ENCODE measurements at regions not wholly inside any gene's neighbourhood (a gene's known extent, or its start where the extent isn't known, plus 50 kb on each side); places are given as distances from the start of the nearest gene placed in this dataset.

DNA sequence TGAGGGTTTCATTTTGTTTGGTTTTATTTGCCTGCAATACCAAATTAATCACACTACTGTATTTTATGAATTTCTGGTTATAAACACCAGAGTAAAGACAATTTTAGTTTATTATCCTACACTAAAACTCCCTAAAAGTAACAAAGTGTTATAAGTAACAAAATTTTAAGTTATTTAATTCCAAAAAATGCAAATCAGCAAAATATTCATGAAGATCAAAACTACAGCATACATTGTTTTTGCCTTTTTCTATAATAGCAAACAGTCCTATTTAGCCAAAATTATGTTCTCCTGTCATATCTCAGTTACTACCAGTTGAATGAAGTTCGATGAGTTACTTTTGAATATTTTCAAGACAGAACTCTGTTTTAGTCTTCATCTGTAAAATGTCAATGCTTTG lies 132.7 kb upstream of the CYLC2 start:
- DNase-seq (ENCODE audit: low read depth), result no peak
- no peak overlapping the region for H3K4me3 ChIP-seq (ENCODE audit: low read depth, low read length)
- TF ChIP-seq, protein P1, sequence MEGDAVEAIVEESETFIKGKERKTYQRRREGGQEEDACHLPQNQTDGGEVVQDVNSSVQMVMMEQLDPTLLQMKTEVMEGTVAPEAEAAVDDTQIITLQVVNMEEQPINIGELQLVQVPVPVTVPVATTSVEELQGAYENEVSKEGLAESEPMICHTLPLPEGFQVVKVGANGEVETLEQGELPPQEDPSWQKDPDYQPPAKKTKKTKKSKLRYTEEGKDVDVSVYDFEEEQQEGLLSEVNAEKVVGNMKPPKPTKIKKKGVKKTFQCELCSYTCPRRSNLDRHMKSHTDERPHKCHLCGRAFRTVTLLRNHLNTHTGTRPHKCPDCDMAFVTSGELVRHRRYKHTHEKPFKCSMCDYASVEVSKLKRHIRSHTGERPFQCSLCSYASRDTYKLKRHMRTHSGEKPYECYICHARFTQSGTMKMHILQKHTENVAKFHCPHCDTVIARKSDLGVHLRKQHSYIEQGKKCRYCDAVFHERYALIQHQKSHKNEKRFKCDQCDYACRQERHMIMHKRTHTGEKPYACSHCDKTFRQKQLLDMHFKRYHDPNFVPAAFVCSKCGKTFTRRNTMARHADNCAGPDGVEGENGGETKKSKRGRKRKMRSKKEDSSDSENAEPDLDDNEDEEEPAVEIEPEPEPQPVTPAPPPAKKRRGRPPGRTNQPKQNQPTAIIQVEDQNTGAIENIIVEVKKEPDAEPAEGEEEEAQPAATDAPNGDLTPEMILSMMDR (conservative IDR thresholded peaks at IDR 0.05; ENCODE audit: low read depth, low read length), result no peak

DNA sequence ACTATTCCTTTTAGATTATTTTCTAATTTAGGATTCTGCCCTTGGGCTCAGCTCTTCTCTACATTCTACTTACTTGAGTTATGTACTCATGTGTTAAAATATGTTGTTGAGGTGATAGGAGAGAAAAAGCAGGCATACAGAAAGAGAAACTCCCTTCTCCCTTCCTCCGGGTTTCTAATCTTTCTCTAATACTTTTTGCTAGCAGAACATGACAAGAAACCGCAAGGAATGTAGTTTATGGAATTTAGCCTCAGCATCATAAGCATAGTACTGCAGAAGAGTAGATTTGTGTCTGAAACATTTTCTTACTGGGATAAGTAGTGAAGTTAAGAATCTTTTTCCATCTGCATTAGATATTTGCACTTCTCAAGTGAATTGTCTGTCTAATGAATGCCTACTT lies 139.5 kb upstream of the CYLC2 start:
- DNase-seq (ENCODE audit: low read depth), result no peak
- H3K4me3 ChIP-seq (ENCODE audit: low read depth, low read length), result no peak overlapping the region
- TF ChIP-seq, protein P1 (conservative IDR thresholded peaks at IDR 0.05; ENCODE audit: low read depth, low read length), result no peak

DNA sequence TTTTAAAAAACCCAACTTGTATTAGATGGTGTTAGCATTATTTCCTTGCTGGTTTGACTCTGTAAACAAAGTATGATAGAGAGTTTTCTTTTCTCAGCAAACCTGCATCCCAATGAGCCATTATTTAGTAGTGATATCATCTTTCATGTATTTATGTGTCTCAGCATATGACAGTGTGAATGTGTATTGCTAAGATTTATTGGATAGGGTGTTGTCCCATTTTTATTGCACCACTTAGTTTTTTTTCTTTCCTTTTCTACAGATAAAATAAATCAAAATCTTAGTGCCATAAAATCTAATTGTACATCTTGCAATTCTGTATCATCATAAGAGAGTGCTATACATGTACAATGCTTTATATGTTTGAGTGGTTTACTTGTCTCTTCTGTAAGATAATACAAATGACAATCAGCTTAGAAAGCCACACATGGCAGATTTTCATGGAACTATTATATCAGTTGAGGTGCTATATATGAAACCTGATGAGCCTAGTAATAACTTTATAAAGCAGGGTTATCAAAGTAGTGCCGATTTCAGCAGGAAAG lies 149.2 kb upstream of the CYLC2 start:
- no peak overlapping the region for H3K4me3 ChIP-seq (ENCODE audit: low read depth, low read length)
- TF ChIP-seq, protein P1 (conservative IDR thresholded peaks at IDR 0.05; ENCODE audit: low read depth, low read length), result no peak
- no peak for DNase-seq (ENCODE audit: low read depth)

DNA sequence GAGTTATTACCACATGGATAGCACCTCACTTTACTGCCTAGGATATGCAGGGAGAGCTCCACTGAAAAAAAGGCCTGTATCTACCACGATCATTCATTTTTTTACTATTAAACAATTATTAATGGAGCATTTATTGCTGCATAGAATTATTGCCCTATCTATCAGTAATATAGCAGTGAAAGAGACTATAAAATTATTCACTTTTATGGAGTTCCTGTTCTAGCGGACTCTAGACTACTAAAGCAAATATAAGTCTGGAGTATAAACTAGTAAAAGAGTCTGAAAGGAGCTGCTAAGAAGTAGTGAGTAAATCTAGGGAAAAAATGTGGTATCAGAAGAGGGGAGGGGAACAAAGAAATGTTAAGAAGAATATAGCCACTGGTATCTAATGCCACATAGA lies 150.4 kb upstream of the CYLC2 start:
- TF ChIP-seq, protein P1 (conservative IDR thresholded peaks at IDR 0.05; ENCODE audit: low read depth, low read length), result no peak
- no peak for DNase-seq (ENCODE audit: low read depth)
- no peak overlapping the region for H3K4me3 ChIP-seq (ENCODE audit: low read depth, low read length)

DNA sequence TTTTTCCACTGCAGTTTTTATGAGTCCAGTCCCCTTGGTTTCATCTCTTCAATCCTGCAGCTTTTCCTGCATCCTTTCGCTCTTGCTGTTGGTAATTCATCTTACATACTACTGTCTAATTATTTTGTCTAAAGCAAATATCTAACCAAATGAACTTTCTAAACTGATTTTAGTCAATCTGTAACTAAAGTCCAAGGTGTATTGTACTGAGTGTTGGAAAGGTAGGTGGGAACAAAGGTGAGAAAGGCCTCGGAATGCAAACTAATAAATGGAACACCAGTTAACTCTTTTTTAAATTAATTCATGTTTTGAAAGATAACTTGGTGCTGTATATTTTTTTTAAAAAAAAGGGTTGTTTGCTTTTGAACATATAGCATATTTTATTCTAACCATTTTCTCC lies 152.7 kb upstream of the CYLC2 start:
- no peak for DNase-seq (ENCODE audit: low read depth)
- H3K4me3 ChIP-seq (ENCODE audit: low read depth, low read length), result no peak overlapping the region
- TF ChIP-seq, protein P1 (conservative IDR thresholded peaks at IDR 0.05; ENCODE audit: low read depth, low read length), result no peak

DNA sequence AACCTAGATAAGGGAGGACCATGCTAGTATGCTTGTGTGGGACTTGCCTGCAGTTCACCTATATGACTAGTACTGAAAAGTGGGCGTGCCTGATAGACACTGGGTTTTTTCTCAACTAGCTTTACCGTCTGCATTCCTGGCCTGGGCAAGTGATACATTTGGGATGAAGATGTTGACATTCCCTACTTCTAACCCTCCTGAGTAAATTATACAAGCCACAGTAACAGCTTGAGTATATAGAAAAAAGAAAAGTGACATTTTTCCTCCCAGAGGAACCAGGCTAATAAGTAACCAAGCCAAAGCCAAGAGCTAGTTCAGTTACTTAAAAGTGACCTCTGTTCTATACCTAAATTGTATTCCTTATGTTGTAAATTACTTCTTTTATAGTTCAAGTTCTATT lies 153.8 kb upstream of the CYLC2 start:
- H3K4me3 ChIP-seq (ENCODE audit: low read depth, low read length), result no peak overlapping the region
- no peak for DNase-seq (ENCODE audit: low read depth)
- TF ChIP-seq, protein P1 (conservative IDR thresholded peaks at IDR 0.05; ENCODE audit: low read depth, low read length), result no peak

DNA sequence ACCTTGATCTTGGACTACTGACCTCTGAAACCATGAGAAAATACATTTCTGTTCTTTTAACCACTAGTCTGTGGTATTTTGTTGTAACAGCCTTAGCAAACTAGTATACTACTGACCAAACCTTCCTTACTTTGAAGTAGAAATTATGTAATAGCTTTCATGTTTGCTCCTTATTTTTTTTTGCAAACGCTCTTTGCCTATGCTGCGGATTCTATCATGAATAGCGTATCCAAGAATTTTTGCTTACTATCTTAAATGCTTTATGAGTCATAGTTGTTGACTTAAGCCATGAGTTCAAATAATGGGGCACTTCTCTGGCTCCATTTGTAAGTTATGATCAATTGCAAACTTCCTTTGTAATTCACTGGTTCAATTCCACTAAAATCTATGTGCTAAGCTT lies 154.8 kb upstream of the CYLC2 start:
- no peak overlapping the region for H3K4me3 ChIP-seq (ENCODE audit: low read depth, low read length)
- TF ChIP-seq, protein P1 (conservative IDR thresholded peaks at IDR 0.05; ENCODE audit: low read depth, low read length), result no peak
- no peak for DNase-seq (ENCODE audit: low read depth)
